T47D (cell line): ENCODE measurements at regions not wholly inside any gene's neighbourhood (a gene's known extent, or its start where the extent isn't known, plus 50 kb on each side); places are given as distances from the start of the nearest gene placed in this dataset.
"Not testable (repeated sequence)": the region's sequence is repeated elsewhere in the genome, so short reads cannot be mapped to it uniquely, and the experiment has no call there.

Source experiments
- DNase-seq, 2 experiments: peaks; one replicate each; pipeline versions ENCODE4 v3.0.0 to v3.0.0-alpha.2; 2011 to 2012; ENCODE audit warnings: low read depth in 1 of 2, low spot score in 1 of 2
- JUND ChIP-seq: IDR thresholded peaks from 2 replicates; pipeline ENCODE4 v1.6.1; 2012; ENCODE audit warnings: low read depth
- in situ Hi-C: cut with HindIII; loops from 2 replicates; pipeline ENCODE4 v1.10.0; 2016; ENCODE audit warnings: low sequenced_read_pairs, low pct_unique_long_range_greater_than_20kb

DNA sequence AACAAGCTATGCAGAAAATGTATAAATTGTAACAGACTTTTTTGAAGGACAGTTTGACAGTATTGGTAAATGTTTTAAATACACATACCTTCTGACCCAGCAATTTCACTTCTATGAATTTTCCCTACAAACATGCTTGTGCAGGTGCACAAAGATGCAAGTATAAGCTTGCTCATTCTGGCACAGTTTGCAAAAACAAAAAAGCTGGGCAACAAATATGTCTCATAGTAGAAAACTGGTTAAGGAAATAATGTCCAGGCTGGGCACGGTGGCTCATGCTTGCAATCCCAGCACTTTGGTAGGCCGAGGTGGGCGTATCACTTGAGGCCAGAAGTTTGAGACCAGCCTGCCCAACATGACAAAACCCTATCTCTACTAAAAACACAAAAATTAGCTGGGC is 96.9 kb upstream of the NEDD4L start:
- no peak for DNase-seq
- in situ Hi-C loops = no loop called here
- no peak for TF ChIP-seq JUND

DNA sequence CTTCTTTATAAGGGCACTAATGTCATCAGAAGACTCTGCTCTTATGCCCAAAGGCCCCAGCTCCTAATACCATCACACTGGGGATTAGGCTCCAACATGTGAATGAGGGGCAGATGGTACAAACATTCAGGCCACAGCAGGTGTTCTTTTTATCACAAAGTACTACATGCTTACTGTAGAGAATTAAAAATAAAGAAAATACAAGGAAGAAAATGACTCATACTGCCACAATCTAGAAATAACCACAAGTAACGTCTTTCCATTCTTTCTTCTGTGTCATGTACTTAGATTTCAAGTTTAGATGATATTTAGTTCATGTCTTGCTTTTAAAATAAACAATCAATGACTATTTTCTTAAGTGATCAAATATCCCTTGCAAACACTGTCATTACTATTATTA is 100.3 kb upstream of the NEDD4L start:
- TF ChIP-seq JUND = no peak
- in situ Hi-C loops = no loop called here
- no peak for DNase-seq

GRCh38 chr18:57942493-57942892 is 101.5 kb upstream of the NEDD4L start:
- in situ Hi-C loops = no loop called here
- DNase-seq = no peak
- no peak for TF ChIP-seq JUND

DNA sequence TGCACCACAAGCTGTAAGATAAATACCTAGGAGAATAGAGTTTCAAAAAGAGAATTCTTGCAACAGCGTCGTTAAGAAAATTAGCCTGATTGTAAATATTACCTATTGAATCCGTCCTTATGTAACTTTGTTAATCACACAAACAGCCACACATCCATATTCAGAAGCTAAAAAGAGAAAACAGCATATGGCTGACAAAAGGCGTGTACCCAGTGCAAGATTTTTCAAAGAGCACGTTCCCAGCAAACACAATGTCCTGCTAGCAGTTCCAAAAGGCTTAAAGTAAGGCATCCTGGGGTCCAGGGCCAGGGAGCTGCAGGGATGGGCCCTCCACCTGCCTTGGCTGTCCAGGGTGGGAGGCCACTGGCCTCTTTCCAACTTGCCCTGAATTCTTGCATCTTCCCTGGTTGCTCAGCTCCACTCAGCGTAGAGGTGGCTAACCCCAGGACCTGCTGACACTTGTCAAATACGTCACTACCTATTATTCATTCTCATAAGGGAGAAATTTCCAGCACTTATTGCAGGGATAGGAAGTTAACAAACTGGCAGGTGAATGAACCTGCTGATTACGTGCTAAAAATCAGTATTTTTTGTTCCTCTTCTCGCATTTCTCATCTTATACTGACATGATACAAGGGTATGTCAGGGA is 102.1 kb upstream of the NEDD4L start:
- in situ Hi-C loops = no loop called here
- no peak for TF ChIP-seq JUND
- DNase-seq = no peak

GRCh38 chr18:57940166-57940660 is 103.8 kb upstream of the NEDD4L start:
- in situ Hi-C loops = no loop called here
- TF ChIP-seq JUND = no peak
- no peak for DNase-seq

GRCh38 chr18:57934375-57934774 is 109.7 kb upstream of the NEDD4L start:
- in situ Hi-C loops, DNase-seq: not testable (repeated sequence)

GRCh38 chr18:57931038-57931437 is 113.0 kb upstream of the NEDD4L start:
- TF ChIP-seq JUND = no peak

DNA sequence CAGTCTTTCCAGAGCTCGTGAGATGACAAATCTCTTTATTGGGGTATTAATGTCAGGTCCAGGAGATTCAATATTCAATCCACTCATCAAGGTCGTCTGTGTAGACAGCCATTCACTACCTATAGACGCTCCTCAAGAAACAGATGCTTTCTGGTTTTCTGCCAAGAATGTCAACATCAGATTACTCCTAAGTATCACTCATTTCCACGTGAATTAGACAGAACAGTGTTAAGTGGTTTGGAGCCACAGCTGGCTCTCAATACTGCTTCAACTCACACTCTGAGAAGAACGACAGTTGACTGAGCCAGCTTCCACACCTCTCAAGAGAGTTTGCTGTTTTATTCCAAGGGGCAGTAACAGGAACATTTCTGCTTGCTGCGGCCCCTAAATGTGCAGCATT is 113.5 kb upstream of the NEDD4L start:
- in situ Hi-C loops = no loop called here
- no peak for TF ChIP-seq JUND
- DNase-seq = no peak

More at GRCh38 chr18:57931038-57931437, 113.0 kb upstream of the NEDD4L start:
- no peak for DNase-seq
- in situ Hi-C loops = no loop called here

DNA sequence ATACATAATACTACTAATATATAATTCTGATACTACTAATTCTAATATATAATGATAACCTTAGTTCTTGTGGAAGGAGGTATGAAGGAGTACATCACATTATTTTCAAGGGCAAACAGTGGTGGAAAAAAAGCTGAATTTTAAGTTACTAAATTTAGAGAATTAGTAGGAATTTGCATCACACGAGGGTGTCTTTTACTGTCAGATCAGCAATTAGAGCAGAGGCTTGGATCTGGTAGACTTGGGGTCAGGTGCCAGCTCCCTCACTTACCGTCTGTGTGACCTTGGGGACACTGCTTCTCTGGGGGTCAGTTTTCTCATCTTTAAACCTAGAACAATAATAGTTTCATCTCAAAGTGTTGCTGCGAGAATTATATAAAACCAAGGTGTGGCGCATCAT is 114.1 kb upstream of the NEDD4L start:
- in situ Hi-C loops = no loop called here
- no peak for DNase-seq
- no peak for TF ChIP-seq JUND

- in situ Hi-C loops = no loop called here
- DNase-seq = no peak
- TF ChIP-seq JUND = no peak
Observed at GRCh38 chr18:57928466-57928865, 115.6 kb upstream of the NEDD4L start.

DNA sequence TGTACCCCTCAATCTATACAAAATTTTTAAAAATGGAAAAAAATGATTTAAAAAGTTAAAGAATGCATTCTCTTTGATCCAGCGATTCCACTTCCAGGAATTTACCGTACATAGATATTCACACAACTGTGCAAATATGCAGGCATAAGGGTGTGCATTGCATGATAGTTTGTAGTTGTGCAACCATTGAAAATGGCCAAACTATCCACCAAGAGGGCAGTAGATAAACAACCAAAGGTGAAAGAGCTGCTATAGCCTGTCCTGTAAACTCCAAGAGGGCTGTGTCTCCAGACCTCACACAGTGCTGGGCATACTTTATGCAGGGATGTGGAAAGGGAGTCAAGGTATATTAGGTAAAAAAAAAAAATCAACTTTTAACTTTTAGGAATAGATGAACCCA is 116.5 kb upstream of the NEDD4L start:
- DNase-seq = no peak
- TF ChIP-seq JUND = no peak
- in situ Hi-C loops = no loop called here

DNA sequence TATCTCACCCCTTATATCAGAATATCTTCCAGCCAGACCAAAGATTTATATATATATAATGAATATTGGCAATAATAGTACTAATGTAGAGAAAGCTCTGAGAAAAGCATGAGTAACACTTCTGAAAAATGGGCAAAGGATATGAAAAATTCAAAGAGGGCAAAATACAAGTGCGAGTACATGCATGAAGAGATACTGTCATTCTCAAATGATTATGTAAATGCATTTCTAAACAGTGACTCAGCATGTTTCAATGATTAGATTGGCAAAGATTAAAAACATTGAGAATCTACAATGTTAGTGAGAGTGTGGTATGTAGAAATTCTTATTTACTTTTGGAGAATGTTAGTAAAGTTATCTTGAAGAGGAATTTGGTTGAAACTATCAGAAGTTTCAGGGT is 118.3 kb upstream of the NEDD4L start:
- DNase-seq = no peak
- in situ Hi-C loops = no loop called here
- TF ChIP-seq JUND = no peak

DNA sequence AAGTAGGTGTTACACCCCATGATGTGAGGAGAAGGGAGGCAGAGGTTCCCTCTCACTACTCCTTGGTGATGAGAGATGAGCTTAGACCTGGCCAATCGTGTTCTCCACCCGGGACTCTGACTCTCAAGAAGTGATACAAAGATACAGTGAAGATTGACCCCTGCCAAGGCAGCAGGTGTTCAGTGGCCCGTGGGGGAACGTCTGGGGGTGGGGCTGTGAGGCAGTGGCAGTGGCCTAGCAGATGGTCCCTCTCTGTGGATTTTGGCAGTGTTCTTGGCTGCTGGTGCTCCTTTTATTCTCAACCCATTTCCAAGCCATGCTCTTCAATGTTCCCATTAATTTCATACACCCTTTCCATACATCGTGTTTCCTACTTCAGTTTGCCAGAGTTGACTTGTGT is 120.4 kb upstream of the NEDD4L start:
- in situ Hi-C loops = no loop called here
- no peak for DNase-seq
- no peak for TF ChIP-seq JUND

DNA sequence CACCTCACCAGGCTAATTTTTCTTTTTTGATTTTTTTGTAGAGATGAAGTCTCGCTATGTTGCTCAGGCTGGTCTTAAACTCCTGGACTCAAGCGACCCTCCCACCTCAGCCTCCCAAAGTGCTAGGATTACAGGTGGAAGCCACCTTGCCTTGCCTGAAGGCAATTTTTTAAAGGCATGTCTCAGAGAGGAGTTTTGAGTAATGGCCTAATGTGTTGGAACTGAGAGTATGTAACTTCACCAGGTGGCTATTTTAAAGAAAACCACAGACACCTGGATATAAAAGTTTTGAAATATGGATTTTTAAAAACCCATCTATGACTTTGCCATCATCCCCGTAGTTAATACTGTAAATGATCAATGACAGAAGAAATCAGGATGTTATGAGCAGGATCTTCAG is 119.8 kb upstream of the ATP8B1 start:
- no peak for TF ChIP-seq JUND
- no peak for DNase-seq
- in situ Hi-C loops = no loop called here
